IPS-18a (cell line): ENCODE measurements at regions not wholly inside any gene's neighbourhood (a gene's known extent, or its start where the extent isn't known, plus 50 kb on each side); places are given as distances from the start of the nearest gene placed in this dataset.

Experiments used
- H3K27ac ChIP-seq: one replicate; pipeline ENCODE4 v1.5.1; 2013; ENCODE audit warnings: low read length
- H3K27me3 ChIP-seq: one replicate; pipeline ENCODE4 v1.6.1; 2013; ENCODE audit warnings: mild to moderate bottlenecking, low read length; ENCODE audit not compliant: control insufficient read depth, insufficient read depth
- H3K36me3 ChIP-seq: one replicate; pipeline ENCODE4 v1.6.1; 2013; ENCODE audit warnings: low read depth, low read length; ENCODE audit not compliant: control insufficient read depth
- H3K4me1 ChIP-seq: one replicate; pipeline ENCODE4 v1.6.1; 2013; ENCODE audit warnings: low read depth, low read length; ENCODE audit not compliant: control insufficient read depth
- H3K4me3 ChIP-seq: one replicate; pipeline ENCODE4 v1.5.1; 2013; ENCODE audit warnings: low read length
- H3K9ac ChIP-seq: one replicate; pipeline ENCODE4 v1.6.1; 2013; ENCODE audit warnings: mild to moderate bottlenecking, low read length, moderate library complexity
- H3K9me3 ChIP-seq: one replicate; pipeline ENCODE4 v1.6.1; 2013; ENCODE audit warnings: low read depth, low read length; ENCODE audit not compliant: control insufficient read depth

DNA sequence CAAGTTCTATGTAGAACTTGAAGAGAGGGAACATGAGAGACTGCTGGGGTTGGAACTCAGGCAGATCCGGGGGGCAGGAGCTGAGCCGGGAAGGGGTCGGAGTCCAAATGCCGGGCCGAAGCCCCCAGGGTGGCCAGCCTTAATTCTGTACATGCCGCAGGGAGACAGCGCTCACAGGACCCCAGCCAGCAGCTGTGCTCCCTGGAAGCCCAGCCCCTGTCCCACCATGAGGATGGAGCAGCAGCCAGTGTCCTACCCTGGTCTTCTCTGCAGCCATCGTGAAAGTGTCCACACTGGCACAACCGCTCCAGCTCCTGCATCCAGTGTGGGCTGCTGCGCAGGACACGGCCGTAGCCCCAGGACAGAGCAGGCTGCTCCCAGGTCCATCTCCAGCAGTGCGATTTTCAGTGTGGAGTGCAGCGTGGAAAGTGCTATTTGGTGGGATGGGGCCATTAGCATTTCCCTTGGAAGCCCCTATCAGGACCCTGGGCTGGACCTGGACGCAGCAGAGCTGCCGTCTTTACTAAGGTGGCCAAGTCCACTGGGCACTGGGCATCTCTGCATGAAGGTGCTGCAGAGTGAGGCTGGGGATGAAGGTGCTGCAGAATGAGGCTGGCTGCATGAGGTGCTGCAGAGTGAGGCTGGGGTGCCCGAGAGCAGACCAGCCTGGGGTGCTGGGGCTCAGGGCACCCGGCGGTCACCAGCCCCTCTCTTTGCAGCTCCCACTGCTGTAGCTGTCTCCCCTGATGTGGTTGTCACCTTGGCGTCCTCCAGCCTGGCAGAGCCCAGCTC, 737.4 kb downstream of the BRD1 start:
- H3K9ac ChIP-seq, result no peak overlapping the region
- H3K4me1 ChIP-seq, result no peaks in the 10 kb centered on the region
- no peaks in the 10 kb centered on the region for H3K27me3 ChIP-seq
- no peaks in the 10 kb centered on the region for H3K9me3 ChIP-seq
- no peak overlapping the region for H3K4me3 ChIP-seq
- H3K36me3 ChIP-seq, result no peaks in the 10 kb centered on the region
- no peak overlapping the region for H3K27ac ChIP-seq

DNA sequence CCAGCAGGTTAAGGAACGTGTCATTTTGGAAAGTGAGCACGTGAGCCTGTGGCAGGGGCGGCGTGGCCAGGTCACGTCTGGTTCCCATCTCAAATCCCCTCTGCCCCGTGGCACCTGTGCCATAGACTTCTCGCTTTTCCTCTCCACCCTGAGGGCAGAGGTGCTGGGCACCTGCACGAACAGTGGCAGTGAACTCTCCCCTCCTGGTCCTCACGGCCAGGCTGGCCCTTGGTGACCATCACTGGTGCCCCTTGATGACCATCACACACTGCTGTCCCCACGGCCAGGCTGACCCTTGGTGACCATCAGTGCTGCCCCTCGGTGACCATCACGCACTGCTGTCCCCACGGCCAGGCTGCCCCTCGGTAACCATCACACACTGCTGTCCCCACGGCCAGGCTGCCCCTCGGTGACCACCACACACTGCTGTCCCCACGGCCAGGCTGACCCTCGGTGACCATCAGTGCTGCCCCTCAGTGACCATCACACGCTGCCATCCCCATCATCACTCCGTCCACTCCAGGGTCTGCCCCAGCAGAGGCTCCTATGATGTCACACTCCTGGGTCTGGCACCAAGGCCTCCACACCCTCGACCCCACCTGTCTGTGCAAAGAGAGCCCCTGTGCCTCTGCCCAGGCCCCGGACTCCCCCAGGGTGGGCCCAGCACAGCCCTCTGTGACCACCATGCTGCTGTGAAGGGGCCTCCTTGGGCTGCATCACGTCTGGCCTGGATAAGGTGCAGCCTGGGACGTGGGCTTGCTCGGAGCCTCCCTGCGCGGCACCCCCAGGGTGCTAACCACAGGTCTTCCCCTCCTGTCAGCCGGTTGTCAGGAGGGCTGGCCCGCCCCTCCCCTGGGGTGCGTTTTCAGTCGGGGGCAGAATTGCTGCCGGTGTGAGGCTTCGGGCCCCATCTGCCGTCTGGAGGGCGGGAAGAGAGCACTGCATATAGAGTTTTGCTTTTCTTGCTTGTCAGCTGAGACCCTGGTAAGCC, 738.6 kb downstream of the BRD1 start:
- Histone ChIP-seq H3K9me3 (no peaks in the 10 kb centered on the region), H3K9ac (no peak overlapping the region), H3K36me3 (no peaks in the 10 kb centered on the region), H3K4me3 (no peak overlapping the region), H3K27ac (no peak overlapping the region), H3K4me1 (no peaks in the 10 kb centered on the region), H3K27me3 (no peaks in the 10 kb centered on the region)

DNA sequence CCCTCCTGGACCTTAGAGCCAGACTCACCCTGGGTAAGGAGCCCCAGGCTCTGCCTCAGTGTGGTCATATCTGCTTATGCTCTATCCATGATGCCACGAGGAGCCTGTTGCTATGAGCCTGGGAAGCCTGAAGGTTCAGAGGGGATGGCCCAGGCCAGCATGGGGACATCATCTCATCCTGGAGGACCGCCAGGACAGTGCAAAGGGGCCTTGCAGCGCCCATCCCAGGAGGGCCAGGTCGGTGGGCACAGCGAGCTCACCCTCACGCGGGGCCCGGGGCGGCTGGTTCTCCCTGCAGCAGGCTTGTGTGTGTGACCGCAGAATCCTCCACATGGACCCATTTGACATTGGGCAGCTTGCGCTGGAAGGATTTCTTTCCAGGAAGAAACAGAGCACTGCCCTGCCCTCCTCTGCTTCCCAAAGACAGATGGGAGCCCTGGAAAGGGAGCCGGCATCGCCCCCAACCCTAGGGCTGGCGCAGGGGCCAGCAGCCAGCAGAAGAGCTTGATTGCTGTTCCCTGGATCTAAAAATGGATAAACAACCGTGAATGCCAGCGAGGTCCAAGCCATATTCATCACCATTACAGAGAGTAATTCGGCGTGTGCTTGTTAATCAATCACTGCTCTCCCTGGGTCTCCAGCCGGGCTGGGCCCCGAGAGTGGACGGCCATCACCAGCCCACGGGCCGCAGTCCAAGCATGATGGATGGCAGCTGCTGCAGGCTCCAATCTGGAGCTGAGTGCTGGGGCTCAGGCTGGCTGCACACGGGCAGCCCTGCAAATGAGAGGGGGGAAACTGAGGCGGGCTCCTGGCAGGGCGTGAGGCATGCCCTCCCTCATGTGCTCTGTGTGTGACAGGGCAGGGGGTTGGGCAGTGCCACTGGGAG, 739.7 kb downstream of the BRD1 start:
- Histone ChIP-seq H3K27ac (no peak overlapping the region), H3K27me3 (no peaks in the 10 kb centered on the region), H3K4me3 (no peak overlapping the region), H3K4me1 (no peaks in the 10 kb centered on the region), H3K36me3 (no peaks in the 10 kb centered on the region), H3K9me3 (no peaks in the 10 kb centered on the region), H3K9ac (no peak overlapping the region)

DNA sequence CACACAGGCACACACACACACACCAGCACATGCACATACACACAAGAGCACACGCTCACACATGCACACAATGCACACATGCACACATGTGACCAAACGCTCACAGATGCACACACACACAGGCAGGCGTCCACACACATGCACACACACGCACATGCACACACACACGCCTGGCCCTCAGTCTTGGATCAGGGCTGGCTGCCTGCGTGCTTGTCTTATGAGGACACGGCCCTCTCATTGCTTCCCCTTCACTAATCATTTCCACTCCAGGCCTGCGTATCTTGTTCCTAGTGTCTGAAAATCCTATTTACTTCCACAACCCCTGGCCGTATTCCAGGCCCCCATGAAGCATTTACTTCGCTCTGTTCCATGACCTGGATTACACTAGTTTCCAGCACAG, 740.5 kb downstream of the BRD1 start:
- no peaks in the 10 kb centered on the region for H3K27me3 ChIP-seq
- no peak overlapping the region for H3K4me3 ChIP-seq
- no peak overlapping the region for H3K9ac ChIP-seq
- H3K27ac ChIP-seq, result no peak overlapping the region
- no peaks in the 10 kb centered on the region for H3K4me1 ChIP-seq
- H3K9me3 ChIP-seq, result no peaks in the 10 kb centered on the region
- H3K36me3 ChIP-seq, result no peaks in the 10 kb centered on the region

DNA sequence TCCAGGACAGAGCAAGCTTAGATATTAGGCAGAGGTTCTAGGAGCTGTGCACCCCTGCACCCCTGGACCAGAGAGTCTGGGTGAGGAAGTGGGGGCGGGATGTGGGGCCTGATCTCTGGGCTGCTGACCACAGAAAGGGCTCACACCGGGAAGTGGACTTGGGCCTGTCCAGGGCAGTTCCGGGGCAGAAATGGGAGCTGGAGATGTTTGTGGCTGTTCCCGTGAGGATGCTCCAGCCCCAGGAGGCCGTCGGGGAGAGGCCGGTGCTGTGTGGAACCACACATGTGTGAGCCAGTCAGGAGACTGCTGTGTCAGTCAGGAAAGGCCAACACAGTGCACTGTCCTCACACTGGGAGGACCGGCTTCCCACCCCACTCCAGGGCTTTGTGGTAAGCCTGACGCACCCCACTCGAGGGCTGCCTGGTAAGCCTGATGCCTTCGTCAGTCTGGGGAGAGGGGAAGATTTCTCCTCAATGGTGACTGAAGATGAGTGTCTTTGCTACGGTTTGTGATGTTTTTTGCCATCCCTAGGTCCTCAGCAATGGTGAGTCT, 741.0 kb downstream of the BRD1 start:
- no peaks in the 10 kb centered on the region for H3K4me1 ChIP-seq
- H3K9ac ChIP-seq, result no peak overlapping the region
- no peaks in the 10 kb centered on the region for H3K27me3 ChIP-seq
- H3K27ac ChIP-seq, result no peak overlapping the region
- no peaks in the 10 kb centered on the region for H3K9me3 ChIP-seq
- H3K4me3 ChIP-seq, result no peak overlapping the region
- H3K36me3 ChIP-seq, result no peaks in the 10 kb centered on the region

DNA sequence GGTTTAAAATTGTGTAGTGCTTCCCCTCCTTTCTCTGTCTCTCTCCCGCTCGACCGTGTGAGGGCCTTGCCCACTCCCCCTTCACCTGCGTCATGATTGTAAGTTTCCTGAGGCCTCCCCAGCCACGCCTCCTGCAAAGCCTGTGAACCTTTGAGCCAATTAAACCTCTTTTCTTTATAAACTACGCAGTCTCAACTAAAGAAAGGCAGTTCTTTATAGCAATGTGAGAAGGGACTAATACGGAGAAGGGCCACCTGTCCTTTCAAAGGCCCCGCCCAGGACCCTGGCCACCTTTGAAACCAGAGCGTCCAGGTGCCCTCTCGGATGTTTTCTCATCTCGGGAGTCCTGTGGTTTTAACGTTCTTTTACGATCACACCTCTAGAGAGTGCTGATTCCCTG, 741.5 kb downstream of the BRD1 start:
- Histone ChIP-seq H3K36me3 (no peaks in the 10 kb centered on the region), H3K9me3 (no peaks in the 10 kb centered on the region), H3K4me3 (no peak overlapping the region), H3K9ac (no peak overlapping the region), H3K4me1 (no peaks in the 10 kb centered on the region), H3K27me3 (no peaks in the 10 kb centered on the region), H3K27ac (no peak overlapping the region)

DNA sequence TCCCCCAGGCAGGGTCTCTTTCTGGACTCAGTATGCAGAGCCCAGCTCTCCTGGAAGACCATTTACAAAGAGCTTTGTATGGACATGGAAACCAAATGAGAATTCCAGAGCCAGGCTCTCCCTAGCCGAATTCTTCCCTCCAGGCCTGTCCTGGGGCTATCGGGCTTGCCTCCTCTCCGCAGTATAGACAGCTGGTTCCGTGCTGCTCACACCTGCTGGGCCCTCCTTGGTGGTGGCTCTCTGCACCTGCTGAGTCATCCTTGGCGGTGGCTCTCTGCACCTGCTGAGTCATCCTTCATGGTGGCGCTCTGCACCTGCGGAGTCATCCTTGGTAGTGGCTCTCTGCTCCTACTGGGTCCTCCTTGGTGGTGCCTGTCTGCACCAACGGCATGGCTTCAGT, 743.5 kb downstream of the BRD1 start:
- Histone ChIP-seq H3K4me3 (no peak overlapping the region), H3K9me3 (no peaks in the 10 kb centered on the region), H3K4me1 (no peaks in the 10 kb centered on the region), H3K27ac (no peak overlapping the region), H3K36me3 (no peaks in the 10 kb centered on the region), H3K27me3 (no peaks in the 10 kb centered on the region), H3K9ac (no peak overlapping the region)

DNA sequence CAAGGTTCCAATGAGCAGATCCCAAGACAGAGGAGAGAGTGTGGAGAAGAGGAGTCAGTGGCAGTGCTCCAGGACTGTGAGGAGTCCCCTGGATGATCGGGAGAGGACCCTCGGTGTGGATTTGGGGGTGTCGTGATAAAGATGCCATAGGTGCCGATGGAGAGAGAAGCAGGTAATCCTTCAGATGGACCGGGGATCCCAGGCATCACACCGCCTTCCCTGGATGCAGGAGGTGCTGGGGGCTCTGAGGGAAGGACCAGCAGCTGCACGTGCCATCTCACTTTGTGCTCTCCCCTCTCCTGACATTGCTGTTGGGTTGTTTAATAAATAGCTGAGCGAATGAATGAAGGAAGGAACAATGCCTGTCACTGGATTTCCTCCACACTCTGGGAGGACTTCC, 744.1 kb downstream of the BRD1 start:
- Histone ChIP-seq H3K36me3 (no peaks in the 10 kb centered on the region), H3K9me3 (no peaks in the 10 kb centered on the region), H3K27me3 (no peaks in the 10 kb centered on the region)

DNA sequence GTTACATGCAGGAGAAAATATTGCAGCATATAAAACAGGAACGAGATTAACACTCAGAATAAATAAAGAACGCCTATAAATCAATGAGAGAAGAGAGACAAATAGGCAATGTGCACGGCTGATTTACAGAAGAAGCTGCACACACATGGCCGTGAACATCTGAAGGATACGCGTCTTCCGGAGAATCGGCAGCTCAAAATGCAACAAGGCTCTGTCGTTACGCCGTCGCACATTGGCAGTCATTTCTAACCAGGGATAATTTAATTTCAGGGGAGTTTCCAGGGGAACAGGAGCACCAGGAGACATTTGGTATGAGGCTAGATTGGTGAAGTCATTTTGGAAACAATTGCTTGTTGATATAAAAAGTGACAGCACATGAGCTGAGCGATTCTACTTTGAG, 745.2 kb downstream of the BRD1 start:
- no peak overlapping the region for H3K27ac ChIP-seq
- no peaks in the 10 kb centered on the region for H3K36me3 ChIP-seq
- H3K9ac ChIP-seq, result no peak overlapping the region
- no peak overlapping the region for H3K4me3 ChIP-seq
- no peaks in the 10 kb centered on the region for H3K27me3 ChIP-seq
- no peaks in the 10 kb centered on the region for H3K4me1 ChIP-seq
- no peaks in the 10 kb centered on the region for H3K9me3 ChIP-seq

More for the DNA sequence above, 744.1 kb downstream of the BRD1 start:
- no peak overlapping the region for H3K4me3 ChIP-seq
- H3K9ac ChIP-seq, result no peak overlapping the region
- no peak overlapping the region for H3K27ac ChIP-seq
- H3K4me1 ChIP-seq, result no peaks in the 10 kb centered on the region

DNA sequence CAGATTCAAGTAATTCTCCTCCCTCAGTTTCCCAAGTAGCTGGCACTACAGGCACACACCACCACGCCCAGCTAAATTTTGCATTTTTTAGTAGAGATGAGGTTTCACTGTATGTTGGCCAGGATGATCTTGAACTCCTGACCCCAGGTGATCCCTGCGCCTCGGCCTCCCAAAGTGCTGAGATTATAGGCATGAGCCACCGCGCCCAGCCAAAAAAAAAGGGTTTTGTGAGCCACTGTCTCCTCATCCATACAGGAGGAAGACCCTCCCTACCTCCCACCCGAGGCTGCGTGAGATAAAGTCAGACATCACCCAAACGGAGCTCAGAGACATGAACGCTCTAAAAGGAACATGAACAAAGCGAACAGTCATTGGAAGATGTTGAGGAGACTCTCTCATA, 745.7 kb downstream of the BRD1 start:
- no peak overlapping the region for H3K4me3 ChIP-seq
- no peaks in the 10 kb centered on the region for H3K9me3 ChIP-seq
- no peaks in the 10 kb centered on the region for H3K27me3 ChIP-seq
- no peak overlapping the region for H3K9ac ChIP-seq
- H3K4me1 ChIP-seq, result no peaks in the 10 kb centered on the region
- no peak overlapping the region for H3K27ac ChIP-seq
- no peaks in the 10 kb centered on the region for H3K36me3 ChIP-seq

DNA sequence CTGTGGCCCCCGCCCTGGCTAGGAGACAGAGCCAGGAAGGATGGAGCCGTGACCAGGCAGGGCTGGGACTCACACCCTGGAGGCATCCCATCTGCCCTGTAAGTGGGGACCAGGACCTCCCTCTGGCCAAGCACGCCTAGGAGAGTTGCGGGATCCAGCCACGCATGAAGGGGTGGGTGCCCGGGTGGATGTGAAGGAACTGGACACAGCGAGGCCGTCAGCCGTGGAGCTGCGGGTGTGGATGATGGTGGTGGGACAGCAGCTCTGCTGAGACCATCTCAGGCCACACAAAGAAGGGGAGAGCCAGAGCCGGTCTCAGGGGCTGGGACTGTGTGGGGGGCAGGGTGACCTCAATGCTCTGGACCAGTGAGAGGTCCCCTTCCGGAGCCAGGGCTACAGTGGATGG, 746.4 kb downstream of the BRD1 start:
- no peak overlapping the region for H3K4me3 ChIP-seq
- no peak overlapping the region for H3K27ac ChIP-seq
- no peak overlapping the region for H3K9ac ChIP-seq
- no peaks in the 10 kb centered on the region for H3K36me3 ChIP-seq
- H3K4me1 ChIP-seq, result no peaks in the 10 kb centered on the region
- no peaks in the 10 kb centered on the region for H3K27me3 ChIP-seq
- no peaks in the 10 kb centered on the region for H3K9me3 ChIP-seq
